Transverse colon (tissue), 4 donors: ENCODE measurements at regions not wholly inside any gene's neighbourhood (a gene's known extent, or its start where the extent isn't known, plus 50 kb on each side); places are given as distances from the start of the nearest gene placed in this dataset.
"Not testable (repeated sequence)": the region's sequence is repeated elsewhere in the genome, so short reads cannot be mapped to it uniquely, and the experiment has no call there.

Experiments used
- DNase-seq: peaks from one replicate; pipeline ENCODE4 v3.0.0-alpha.2; 2019
- H3K27ac ChIP-seq, 4 donors: fragments of 200-600 bp; sonication (generic); 2 replicates each; pipeline ENCODE4 v1.5.1; 2016 to 2018; ENCODE audit warnings: inconsistent platforms in 4 of 4
- H3K27me3 ChIP-seq: fragments of 200-600 bp; sonication (generic); 2 replicates; pipeline ENCODE4 v1.5.1; 2017; ENCODE audit warnings: inconsistent platforms
- H3K36me3 ChIP-seq, 4 donors: fragments of 200-600 bp; sonication (generic); 2 replicates each; pipeline ENCODE4 v1.5.1; 2017 to 2019; ENCODE audit warnings: inconsistent platforms in 4 of 4
- H3K4me1 ChIP-seq, 4 donors: fragments of 200-600 bp; sonication (generic); 2 replicates each; pipeline ENCODE4 v1.5.1; 2017 to 2020; ENCODE audit warnings: inconsistent platforms in 4 of 4
- H3K4me3 ChIP-seq, 4 donors: fragments of 200-600 bp; sonication (generic); 1 replicate in 1 of 4; 2 replicates in 3 of 4; pipeline versions ENCODE4 v1.5.1 to v1.6.1; 2017 to 2019; ENCODE audit warnings: inconsistent platforms in 4 of 4
- H3K9me3 ChIP-seq, 2 donors: fragments of 200-600 bp; sonication (generic); 2 replicates each; pipeline ENCODE4 v1.5.1; 2017 to 2019; ENCODE audit warnings: inconsistent platforms in 2 of 2
- EP300 ChIP-seq: sonication (generic); formaldehyde crosslinking; IDR thresholded peaks from one replicate; pipeline ENCODE4 v1.6.1; 2017; ENCODE audit warnings: antibody characterized with exemption, low read depth
- POLR2A ChIP-seq: fragments of 450-650 bp; IDR thresholded peaks from one replicate; pipeline ENCODE4 v1.6.1; 2016; ENCODE audit warnings: antibody characterized with exemption, mild to moderate bottlenecking, moderate library complexity
- POLR2AphosphoS5 ChIP-seq, 3 donors: sonication (generic); formaldehyde crosslinking; IDR thresholded peaks; one replicate each; pipeline ENCODE4 v1.6.1; 2016; ENCODE audit warnings: antibody characterized with exemption in 3 of 3
- WGBS, 2 donors: methylation state at CpG; one replicate each; pipeline ENCODE4 v1.1.5; 2018; ENCODE audit warnings: low coverage in 1 of 2; 5-methylcytosine and 5-hydroxymethylcytosine counted together
- in situ Hi-C, 4 donors: fragments of 200-750 bp; cut with MboI; loops; one replicate each; pipeline versions ENCODE4 v1.15.0 to v1.15.1; 2017; ENCODE audit warnings: low sequenced_read_pairs in 3 of 4, low pct_ligation_motif_present in 1 of 4, low pct_unique_long_range_greater_than_20kb in 1 of 4
- intact Hi-C: fragments of 100-400 bp; cut with DNase I; formaldehyde crosslinking; loops from one replicate; pipeline ENCODE4 v1.15.1; 2023; ENCODE audit warnings: low total_unique reads
- TF ChIP-seq, protein P1 (sequence below), 5 experiments: fragments of 200-600 bp in 3 of 5; fragments of 450-650 bp in 2 of 5; sonication (generic) in 3 of 5; IDR thresholded peaks; 1 replicate in 2 of 5; 2 replicates in 3 of 5; pipeline ENCODE4 v1.5.1; 2016 to 2017; ENCODE audit warnings: antibody characterized with exemption in 5 of 5, inconsistent platforms in 3 of 5, mild to moderate bottlenecking in 2 of 5, moderate library complexity in 1 of 5

DNA sequence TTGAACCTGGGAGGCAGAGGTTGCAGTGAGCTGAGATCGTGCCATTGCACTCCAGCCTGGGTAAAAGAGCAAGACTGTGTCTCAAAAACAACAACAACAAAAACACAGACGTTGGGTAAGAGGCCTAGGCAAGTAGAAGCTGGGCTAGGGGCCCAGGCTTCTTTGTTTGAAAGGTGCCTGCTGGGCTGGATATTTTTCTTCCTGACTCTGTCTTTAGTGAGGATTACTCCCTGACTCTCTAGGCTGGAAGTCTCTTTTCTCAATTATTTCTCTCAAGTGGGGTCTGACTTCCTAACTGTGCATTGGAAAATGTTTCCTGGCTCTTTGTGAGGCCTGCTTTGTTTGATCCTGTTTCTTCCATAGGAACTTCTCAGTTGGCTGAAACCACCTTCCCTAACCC, 76.5 kb upstream of the DTNBP1 start:
- intact Hi-C loops (no loop called here), in situ Hi-C loops (no loop called here)
- H3K36me3 ChIP-seq, result no peaks in the 10 kb centered on the region
- 43 to 80% methylated on average over 1 to 2 of the region's 2 CpGs for WGBS, 2 donors
- H3K27ac ChIP-seq, result no peak overlapping the region
- H3K4me3 ChIP-seq, result no peak overlapping the region
- DNase-seq, result no peak
- H3K27me3 ChIP-seq, result no peaks in the 10 kb centered on the region
- no peaks in the 10 kb centered on the region for H3K4me1 ChIP-seq
- no peak for TF ChIP-seq POLR2AphosphoS5 (IDR thresholded peaks at IDR 0.05)
- TF ChIP-seq EP300, result no peak
- TF ChIP-seq, protein P1, sequence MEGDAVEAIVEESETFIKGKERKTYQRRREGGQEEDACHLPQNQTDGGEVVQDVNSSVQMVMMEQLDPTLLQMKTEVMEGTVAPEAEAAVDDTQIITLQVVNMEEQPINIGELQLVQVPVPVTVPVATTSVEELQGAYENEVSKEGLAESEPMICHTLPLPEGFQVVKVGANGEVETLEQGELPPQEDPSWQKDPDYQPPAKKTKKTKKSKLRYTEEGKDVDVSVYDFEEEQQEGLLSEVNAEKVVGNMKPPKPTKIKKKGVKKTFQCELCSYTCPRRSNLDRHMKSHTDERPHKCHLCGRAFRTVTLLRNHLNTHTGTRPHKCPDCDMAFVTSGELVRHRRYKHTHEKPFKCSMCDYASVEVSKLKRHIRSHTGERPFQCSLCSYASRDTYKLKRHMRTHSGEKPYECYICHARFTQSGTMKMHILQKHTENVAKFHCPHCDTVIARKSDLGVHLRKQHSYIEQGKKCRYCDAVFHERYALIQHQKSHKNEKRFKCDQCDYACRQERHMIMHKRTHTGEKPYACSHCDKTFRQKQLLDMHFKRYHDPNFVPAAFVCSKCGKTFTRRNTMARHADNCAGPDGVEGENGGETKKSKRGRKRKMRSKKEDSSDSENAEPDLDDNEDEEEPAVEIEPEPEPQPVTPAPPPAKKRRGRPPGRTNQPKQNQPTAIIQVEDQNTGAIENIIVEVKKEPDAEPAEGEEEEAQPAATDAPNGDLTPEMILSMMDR (IDR thresholded peaks at IDR 0.05), result no peak
- no peak for TF ChIP-seq POLR2A
- H3K9me3 ChIP-seq, result no peaks in the 10 kb centered on the region

DNA sequence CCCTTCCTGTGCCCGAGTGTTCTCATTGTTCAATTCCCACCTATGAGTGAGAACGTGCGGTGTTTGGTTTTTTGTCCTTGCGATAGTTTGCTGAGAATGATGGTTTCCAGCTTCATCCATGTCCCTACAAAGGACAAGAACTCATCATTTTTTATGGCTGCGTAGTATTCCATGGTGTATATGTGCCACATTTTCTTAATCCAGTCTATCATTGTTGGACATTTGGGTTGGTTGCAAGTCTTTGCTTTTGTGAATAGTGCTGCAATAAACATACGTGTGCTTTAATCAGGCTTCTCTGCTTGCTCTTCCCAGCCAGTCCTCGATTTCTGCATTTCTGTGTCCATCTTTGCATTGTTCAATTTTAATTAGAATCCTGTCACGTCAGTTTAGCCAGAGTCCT, 75.4 kb upstream of the DTNBP1 start:
- H3K9me3 ChIP-seq, H3K36me3 ChIP-seq, intact Hi-C loops, H3K4me3 ChIP-seq, in situ Hi-C loops, H3K27me3 ChIP-seq, H3K4me1 ChIP-seq, DNase-seq, H3K27ac ChIP-seq: not testable (repeated sequence)
- 64 to 84% methylated on average over 3 to 8 of the region's 8 CpGs for WGBS, 2 donors

DNA sequence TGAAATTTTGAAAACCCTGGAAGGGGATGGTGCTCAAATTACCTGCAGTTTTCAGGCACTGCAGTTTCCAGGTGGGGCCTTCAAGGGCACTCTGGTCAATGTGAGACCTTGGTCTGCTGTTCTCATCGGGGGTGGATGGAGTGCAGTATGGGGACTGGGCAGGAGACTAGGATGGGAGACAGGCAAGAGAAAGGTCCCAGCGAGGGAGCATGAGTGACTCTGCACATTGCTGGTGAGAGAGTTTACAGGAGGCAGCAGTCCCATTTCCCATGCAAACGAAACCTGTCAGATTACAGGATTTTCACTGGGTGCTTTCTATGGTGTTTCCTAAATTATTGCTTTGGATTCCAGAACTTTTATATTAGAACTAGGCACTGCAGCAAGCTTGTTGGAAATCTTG, 73.5 kb upstream of the DTNBP1 start:
- in situ Hi-C loops, result no loop called here
- H3K4me1 ChIP-seq, result no peaks in the 10 kb centered on the region
- H3K4me3 ChIP-seq, result no peak overlapping the region
- no peak for DNase-seq
- no peaks in the 10 kb centered on the region for H3K27me3 ChIP-seq
- TF ChIP-seq, protein P1 (IDR thresholded peaks at IDR 0.05), result no peak
- 88% methylated on average over 3 of the region's 3 CpGs; no CpG with 5 or more reads in 1 of the 2 donors for WGBS, 2 donors
- no peak overlapping the region for H3K27ac ChIP-seq
- intact Hi-C loops, result no loop called here
- no peaks in the 10 kb centered on the region for H3K9me3 ChIP-seq
- no peaks in the 10 kb centered on the region for H3K36me3 ChIP-seq

DNA sequence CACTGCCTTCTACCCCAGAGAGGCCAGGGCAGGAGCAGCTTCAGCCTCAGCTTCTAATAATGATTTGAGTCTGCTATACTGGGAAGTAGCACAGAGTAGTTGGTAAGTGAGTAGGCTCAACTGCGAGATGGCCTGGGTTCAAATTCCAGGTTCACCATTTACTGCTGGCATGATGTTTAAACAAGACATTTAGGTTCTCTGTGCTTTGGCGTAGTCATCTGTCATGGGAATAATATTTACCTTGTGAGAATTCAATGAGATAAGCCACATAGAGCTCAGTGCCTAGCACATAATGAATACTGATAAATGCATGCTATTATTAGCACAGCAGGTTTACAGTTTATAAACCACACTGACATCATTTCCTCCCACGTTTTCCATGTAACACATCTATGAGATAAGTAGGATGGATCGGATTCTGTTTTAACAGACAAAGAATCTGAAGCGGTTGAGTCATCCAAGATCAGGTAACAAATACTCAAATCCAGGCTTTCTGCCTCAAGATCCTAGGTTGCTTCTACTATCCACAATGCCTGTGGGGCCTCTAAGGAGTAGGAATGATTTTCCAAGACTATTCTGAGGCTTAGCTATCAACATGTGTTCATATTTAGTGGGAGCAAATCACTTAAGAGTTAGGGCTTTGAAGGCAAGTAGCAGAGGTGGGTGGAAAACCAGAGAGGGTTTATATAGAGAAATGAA, 72.9 kb upstream of the DTNBP1 start:
- H3K27ac ChIP-seq, result no peak overlapping the region
- in situ Hi-C loops (no loop called here), intact Hi-C loops (no loop called here)
- no peak for DNase-seq
- no peak overlapping the region for H3K4me3 ChIP-seq
- WGBS, 2 donors, result 40 to 44% methylated on average over 2 to 5 of the region's 5 CpGs
- no peaks in the 10 kb centered on the region for H3K36me3 ChIP-seq
- H3K27me3 ChIP-seq, result no peaks in the 10 kb centered on the region
- no peak for TF ChIP-seq POLR2A
- TF ChIP-seq POLR2AphosphoS5 (IDR thresholded peaks at IDR 0.05), result no peak
- TF ChIP-seq, protein P1 (IDR thresholded peaks at IDR 0.05), result no peak
- TF ChIP-seq EP300, result no peak
- H3K9me3 ChIP-seq, result no peaks in the 10 kb centered on the region
- no peaks in the 10 kb centered on the region for H3K4me1 ChIP-seq
